ENCODE measurements at regions not wholly inside any gene's neighbourhood (a gene's known extent, or its start where the extent isn't known, plus 50 kb on each side); places are given as distances from the start of the nearest gene placed in this dataset.

DNA sequence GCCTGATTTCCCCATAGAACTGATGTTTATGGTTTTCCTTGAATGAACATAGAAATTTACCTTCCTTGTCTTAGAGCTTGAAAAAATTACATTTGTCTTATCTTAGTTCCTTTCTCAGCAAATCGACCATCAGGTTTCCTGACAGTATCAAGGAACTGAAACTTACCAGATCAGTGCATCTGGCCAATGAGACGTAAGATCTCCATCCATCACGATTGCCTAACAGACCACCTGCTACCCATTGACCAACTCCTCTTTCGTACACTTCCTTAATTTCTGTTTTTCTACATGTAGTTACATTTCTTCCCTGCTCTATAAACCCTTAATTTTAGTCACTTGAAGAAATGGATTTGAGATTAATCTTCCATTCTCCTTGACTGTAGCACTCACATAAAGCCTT lies 57.4 kb upstream of the TMPRSS15 start:
- peak; percentile 18 for DNase-seq

DNA sequence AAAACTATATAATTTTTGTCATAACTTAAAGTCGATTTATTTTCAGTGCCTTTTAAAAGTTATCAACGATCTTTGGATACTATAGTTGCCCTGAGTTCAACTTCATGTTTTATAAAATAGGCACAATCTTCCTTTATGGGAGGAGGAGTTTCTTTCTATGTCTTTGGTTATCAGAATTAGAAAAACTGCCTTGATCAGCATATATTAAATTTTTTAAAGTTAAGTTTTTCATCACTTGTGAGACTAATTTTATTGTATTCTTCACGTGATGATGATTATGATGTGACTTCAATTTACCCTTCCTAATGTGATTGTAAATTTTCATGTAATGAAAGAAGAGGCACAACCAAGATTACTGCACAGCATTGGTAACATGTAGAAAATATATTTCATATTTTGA lies 58.2 kb upstream of the TMPRSS15 start:
- DNase-seq, result no peak

DNA sequence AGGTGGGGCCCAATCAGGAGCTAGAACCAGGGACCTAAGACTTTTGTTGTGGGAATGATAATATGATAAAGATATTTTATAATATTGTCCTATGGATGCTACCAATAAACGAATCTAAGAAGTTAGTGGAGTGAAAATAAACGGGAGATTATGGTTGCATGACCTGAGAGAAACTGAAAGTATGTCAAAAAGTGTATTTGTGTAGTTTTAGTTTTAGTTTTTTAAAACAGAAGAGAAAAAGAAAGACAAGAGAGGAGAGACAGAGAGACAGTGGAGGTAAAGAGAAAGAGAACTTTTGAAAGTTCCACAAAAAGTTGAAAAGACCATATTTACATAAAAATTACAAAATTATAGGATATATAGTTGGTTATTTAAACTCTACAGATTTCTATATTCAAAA lies 64.1 kb upstream of the TMPRSS15 start:
- DNase-seq, result no peak

DNA sequence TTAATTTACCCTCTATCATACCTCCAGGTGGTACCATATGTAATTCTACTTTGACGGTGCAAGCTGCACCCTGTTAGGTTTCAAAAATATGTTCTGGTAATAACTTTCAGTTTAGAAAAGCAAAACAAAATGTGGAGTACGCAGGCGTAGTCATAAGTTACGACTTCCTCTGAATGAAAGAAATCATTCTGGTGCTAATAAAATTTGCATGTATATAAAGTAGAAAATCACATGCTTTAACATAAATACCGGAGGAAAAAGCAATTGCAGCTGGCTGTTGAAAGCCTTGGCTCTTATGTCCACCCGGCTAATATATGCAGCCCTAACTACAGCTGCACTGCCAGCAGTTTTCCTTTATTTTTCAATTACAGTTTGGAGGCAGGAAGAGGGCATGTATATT lies 65.2 kb upstream of the TMPRSS15 start:
- no peak for DNase-seq

DNA sequence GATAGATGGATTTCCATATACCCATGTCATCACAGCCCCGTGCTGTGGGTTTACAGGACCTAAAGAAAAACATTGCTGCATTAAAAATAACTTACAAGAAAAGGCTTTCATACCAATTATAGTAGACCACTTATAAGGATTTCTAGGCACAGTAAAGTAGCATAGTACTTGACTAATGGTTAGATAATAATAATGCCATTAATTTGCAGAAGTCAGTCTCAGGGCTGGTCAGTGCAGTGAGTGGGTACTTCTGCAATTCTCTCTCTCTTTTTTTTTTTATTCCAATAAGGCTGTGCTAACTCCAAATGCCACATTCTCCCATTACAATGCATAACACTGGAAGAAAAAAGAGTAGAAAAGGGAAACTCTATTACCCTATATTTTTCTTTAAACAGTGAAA lies 73.1 kb upstream of the TMPRSS15 start:
- DNase-seq, result no peak

DNA sequence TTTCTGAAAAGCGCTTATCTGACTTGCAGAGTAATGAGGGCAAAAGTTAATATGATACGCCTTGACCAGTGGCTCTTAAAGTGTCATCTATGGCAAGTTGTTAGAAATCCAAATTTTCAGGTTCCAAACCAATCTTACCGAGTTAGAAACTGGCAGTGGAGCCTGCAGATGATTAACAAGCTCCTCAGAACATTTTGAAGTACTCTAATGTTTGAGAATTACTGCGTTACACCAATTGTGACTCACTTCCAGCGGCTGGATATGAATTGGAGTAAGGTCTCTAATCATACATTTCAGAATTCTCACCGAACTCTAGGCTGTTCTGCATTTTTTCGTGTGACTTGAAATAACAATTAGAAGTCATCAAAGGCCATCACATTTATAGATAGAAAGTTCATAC lies 73.5 kb upstream of the TMPRSS15 start:
- no peak for DNase-seq

DNA sequence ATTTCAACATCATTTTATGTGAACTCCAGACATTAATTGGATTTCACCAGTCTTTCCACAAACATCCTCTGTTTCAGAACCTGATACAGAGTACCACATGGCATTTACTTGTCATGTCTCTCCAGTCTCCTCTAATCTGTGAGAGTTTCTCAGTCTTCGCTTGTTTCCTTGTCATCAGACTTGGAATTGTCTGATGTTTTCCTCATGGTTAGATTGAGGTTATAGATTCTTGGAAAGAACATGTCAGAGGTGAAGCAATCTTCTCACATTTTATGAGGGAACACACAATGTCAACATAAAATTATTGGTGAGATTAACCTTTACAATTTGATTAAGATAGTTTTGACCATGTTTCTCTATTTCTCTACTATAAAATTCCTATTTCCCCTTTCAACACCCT lies 74.9 kb upstream of the TMPRSS15 start:
- no peak for DNase-seq

DNA sequence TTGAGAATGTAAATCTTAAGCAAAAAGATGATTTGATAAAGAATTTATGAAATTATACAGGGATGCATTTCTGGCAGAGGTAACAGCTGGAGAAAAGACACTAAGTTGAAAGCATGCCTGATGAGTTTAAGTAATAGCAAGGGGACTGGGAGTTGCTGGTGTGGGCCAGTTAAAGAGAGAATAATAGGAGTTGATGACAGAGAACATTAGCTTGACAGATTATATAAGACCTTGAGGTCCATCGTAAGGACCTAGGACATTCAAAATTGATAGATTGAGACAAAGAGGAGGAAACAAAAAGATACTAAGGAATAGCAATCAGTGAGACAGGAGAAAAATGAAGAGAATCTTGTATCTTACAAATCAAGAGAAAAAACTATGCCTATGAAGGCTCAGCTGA lies 84.7 kb upstream of the TMPRSS15 start:
- no peak for DNase-seq

DNA sequence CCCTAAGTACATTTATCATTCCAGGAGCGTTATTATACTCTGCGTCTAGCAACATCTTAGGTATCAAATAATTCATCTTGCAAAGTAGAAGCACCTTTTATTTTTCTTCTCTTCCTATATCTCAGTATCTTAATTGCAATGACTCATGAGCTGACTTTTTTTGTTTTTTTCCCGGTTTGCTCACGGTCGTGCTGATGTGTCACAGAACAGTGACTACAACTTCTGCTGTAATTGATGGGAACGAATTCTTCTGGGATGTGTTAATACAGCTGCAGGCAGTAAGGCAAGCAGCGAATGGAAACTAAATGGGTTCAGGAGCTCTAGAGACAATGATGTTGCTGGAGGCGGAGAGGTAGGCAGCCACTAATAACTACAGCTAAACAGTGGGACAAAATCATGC lies 89.8 kb upstream of the TMPRSS15 start:
- no peak for DNase-seq

DNA sequence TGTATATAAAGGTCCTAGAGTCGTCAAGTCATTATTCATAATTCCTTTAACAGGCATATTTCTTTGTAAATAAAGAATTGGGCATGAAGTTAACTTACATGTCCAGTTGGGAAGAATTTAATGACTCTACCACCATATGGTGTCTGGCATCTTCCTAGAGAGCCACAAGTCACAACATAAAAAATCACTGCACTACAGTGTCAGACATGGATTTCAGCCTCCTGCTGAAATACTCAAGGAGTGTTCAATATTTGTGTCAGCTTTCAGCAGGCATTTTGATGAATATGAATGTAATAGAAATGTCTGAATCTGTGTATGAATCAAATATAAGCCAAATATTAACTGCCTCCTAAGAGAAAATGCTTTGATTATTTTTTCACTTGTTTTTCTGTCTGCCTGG lies 91.9 kb upstream of the TMPRSS15 start:
- DNase-seq, result no peak

DNA sequence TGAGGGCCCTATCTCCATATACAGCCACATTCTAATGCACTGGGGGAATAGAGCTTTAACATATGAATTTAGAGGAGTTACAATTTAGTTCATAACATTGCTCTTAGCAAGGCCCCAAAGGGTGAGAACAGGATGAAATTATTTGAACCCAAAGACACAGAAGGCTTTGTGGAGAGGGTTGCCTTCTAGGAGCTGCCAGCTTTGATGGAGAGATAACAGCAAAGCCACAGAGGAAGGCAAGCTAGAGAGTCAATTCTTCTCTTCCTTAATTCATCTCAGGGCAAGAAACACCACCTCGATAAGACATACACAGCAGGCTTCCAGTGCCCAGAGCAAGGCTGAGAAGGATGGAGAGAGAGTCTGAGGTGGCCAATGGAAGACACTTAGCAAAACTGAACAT lies 94.8 kb upstream of the TMPRSS15 start:
- DNase-seq, result no peak

DNA sequence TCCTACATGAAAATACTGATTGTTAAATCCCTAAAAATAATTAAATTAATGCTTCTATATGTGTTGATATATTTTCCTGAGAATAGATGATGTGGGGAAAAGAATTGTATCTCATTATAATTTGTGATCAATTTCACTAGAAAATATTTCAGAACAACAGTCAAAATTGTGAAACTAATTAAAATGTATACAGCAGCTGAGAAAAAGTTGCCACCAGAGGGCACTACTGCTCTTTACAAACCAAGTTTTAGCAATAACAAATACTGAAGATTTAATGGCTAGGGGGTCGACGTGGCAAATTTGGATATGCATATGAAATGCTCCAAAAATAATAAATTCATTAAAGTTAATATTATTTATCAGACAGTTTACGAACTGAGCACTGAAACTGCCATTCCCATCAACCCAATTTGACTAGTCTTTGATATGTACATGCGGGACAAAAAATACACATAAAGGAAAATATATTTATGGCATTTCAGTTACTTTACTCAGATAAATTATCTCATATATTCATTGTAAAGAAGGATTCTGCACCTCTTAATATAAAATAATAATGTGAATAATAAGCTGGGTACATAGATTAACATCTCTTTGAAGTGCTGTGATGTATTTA lies 96.3 kb upstream of the TMPRSS15 start:
- no peak for DNase-seq

DNA sequence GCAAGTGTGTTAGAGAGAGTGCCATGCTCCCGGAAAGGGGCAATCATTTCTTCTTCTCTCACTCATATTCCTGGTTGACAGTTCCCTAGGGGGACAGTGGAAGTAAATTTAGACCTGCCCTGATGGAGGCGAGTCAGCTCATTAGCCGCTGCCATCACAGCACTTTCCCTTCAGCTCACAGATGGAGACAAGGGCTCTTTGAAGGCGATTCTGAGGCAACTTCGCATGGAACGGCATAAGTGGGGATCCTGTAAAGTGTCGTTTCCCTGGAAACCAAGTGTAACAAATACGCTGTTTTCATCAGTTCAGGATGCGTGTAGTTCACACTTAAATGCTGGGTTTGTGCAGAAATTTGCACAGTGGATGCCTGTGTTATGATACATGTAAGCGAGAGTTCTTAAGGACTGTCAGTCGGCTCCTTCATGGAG lies 114.5 kb upstream of the TMPRSS15 start:
- DNase-seq, result no peak

DNA sequence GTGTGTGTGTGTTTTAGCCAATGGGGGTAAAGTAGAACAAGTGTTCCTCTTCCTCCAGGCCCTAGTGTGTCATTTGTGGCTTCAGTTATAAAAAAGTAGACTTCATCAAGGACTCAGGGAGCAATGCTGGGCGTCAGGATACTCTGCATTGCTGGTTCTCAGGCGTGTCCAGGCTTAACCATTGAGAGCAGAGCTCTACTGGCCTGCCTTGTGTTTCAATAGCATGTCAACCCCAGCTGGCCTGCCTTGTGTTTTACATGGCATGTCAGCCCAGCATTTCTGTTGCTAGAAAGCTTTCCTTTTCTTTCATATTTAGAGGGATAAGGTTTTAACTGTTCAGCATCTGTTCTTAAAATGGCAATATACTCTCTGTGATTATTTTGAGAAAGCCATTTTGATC lies 117.6 kb upstream of the TMPRSS15 start:
- DNase-seq, result no peak

DNA sequence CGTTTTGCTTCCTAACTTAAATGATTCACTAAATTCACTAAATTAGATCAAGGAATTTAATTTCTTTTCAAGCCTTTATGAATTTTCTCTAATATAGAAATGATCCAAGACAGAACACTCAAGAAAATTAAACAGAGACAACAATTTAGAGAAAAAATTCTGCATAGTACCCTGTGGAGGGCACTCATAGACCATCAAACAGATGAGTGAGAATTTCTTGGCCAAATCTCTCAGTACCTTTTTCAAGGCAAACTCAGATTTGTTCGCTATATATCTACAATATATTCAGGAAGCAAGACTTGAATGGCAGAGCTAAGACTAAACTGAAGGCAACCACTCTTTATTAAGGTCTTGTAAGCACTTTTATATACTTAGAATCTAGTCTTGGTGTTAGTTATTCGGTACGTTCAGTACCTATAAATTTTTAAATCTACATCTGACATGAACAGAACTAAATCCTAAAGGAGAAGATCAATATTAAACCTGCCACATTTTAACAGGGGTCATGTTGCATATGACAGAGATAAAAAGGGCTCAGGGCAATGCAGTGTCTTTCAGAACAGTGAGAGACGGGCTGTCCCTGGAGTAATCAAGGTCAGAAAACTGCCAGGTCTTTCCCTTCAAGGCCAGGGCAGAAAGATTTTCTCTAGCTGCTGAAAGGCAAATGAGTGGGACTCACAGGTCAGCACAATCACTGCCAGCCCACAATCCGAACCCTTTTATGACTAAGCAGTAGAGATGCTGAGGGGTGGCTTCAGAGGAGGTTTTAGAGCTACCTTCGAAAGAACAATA lies 118.8 kb upstream of the TMPRSS15 start:
- DNase-seq, result no peak

DNA sequence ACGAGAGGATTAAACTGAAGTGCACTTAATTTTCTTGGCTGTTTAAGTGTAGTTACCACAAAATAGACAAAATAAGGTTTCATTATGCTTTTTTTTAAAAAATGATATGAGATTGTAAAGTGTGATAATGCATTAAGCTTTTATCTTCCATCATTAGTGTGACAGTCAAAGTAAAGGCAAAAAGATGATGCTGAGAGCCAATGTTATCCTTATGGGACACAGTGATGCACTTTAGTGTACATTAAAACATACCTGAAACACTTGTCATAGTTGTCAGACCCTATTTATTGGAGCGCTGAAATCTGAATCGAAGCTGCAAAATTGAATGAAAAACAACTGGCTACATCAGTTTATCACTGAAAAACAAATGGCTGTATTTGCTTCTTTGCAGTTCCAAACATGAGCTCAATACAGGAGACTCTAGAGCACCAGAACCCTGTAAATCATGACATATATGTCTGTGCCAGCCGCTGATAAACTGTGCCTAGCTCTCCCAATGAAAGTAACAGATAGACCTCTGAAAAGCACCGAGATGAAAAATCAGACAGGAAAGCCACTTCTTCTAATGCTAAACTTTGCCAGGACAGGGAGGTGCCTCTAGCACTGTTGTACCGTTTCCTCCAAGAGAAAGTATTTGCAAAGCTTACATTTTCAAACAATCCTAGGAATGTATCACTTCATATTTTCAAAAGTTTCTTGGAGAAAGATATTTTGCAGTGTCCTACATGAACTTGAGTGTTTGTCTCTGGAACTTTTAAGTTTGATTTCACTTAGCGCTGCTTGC lies 120.7 kb upstream of the TMPRSS15 start:
- DNase-seq, result no peak

DNA sequence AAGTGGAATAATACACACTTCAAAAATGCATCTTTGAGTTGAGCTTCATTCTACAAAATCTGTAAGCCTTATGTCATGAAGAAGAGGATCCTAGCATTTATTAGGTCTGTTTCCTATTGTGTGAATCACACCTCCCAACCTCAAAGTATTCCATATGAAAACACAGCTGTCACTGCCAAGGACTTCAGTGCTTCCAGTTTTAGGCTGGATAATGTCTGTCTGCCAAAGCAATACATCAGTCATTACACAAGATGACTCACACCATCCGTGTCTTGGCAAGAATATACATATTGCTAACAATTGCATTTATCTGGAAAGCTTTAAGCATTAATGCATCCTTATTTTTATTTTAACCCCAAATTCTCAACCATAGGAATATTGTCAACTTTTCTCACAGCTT lies 125.7 kb upstream of the TMPRSS15 start:
- DNase-seq, result no peak

DNA sequence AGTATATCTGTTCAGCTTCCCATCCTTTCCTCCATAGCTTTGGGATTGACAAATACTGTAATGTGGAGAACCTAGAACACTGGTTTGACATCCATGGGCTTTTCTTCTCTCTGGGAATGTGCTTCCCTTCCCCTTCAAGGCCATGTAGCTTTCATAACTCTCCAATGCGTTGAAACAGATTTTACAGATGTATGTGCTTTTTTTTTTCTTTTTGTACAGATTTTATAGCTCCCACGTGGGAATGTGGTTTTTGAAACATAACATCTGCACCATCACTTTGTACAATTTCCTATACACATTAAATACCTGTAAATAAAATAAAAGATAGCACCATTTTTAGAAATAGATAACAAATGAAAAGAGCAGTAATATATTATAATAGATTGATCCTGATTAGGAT lies 138.5 kb upstream of the TMPRSS15 start:
- DNase-seq, result no peak

DNA sequence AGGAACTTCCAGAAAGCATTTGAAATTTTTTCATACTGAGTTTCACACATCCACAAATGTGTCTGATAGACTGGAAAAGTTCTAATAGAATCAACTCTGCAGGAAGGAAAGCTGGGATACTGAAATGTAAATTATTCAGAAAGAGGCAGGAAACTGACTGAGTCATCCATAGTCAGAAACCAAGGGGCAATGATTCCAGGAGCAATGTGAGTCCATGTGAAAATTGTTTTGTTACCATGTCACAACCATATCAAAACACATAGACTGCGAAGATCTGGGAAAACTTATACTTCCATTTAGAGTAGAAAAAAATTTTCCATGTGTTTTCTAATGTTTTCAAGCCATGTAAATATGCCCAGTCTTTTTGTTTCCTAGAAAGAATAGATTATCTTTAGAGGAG lies 142.3 kb upstream of the TMPRSS15 start:
- DNase-seq, result no peak

DNA sequence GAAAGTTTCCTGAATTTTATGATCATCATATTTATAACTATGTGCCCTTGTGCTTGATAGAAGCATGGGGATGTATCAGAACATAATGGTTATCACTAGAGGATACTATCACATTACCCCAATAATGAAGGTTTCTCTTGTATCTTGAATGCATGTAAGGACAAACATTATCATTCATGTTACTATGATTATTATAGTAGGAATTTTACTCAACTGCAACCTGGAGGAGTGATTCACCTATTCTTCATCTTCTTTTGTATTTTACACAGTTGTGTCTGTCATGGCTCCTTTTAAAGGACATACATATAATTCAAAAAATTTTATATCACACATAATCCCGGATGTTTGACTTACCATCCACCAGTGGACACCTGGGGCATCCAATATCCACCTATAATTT lies 143.8 kb upstream of the TMPRSS15 start:
- DNase-seq, result no peak

DNA sequence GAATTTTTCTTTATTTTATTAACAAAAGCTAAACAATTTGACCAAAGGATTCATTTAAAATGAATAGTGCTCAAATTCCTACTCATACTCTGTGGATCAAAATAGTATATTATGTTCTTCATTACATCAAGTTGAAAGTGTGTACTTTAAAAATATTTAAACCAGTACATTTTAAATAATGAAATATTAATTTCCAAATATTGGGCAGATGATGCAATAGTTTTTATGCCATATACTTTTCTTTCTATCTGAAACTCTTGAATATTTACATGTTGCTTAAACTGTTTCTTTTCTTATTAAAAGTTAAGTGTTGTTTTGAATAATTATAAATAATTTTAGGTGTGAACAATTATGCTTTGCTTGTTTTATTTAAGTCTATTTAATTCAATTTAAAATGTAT lies 144.7 kb upstream of the TMPRSS15 start:
- no peak for DNase-seq

DNA sequence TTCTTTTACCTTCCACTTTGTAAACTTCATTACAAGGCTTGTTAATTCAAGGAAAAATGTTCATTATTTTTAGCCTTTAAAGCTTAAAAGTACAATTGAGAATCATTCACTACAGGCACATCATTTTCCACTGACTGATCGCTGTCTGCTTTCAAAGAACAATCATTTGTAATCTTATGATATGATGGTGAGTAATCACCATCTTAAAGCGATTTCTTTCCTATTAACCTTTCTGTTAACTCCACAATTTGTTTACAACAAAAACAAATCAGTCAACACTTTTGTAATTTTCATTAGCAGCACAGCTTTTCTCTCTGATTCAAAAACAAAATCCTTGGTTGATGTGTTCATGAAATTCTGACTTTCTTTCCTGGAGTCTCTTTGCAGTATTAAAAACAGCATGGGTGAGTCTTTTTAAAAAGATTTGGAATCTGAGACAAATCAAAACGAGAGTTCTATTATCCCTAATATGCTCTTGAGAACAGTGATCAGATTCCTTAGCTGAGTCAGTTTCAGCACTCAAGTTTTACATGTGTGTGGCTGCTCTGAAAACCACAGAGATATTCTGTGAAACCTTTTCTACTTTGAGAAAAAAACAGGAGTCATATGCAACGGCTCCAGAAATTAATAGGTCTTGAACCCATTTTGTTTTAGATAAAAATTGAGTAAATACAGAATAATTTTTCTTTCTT lies 145.8 kb upstream of the TMPRSS15 start:
- DNase-seq, result no peak

DNA sequence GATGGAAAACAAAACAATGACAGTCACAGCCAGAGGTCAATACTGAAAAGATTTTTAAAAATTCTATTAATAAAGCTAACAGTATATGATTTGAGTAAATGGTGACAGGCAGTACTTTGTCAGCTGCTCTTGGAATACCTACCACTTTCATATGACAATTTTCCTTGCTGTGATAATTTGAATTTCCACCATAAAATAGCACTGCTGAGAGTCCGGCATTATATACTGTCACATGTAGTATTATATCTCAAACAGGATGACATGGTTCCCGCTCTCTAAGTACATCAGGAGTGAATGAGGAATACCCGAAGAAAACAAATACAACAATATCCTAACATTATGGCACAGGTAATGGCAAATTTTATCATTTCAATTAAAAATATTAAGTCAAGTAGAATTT lies 146.8 kb upstream of the TMPRSS15 start:
- no peak for DNase-seq

DNA sequence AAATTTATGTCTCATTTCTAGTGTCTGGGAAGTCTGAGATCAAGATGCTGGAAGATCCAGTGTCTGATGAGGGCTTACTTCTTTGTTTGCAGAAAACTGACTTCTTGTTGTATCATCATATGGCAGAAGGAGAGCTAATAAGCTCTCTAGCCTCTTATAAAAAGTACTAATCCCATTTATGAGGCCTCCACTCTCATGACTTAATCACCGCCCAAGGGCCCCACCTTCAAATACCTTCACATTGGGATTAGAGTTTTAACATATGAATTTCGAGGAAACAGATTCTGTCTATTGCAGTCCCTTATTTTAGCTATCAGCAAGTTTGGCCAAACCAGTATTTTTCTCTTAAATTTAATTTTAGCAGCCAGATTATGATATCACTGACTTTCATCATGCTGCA lies 150.2 kb upstream of the TMPRSS15 start:
- DNase-seq, result no peak
